ENCODE measurements at regions not wholly inside any gene's neighbourhood (a gene's known extent, or its start where the extent isn't known, plus 50 kb on each side); places are given as distances from the start of the nearest gene placed in this dataset.

- no peak overlapping the region for H3K27ac Mint-ChIP-seq (ENCODE audit: unreplicated experiment)
- no peak for TF ChIP-seq CTCF (conservative IDR thresholded peaks at IDR 0.05)
- H3K4me3 Mint-ChIP-seq = no peak overlapping the region
- no peaks in the 10 kb centered on the region for H3K27me3 Mint-ChIP-seq (ENCODE audit: low read depth)
- no peaks in the 10 kb centered on the region for H3K4me1 Mint-ChIP-seq
- no peaks in the 10 kb centered on the region for H3K9me3 Mint-ChIP-seq
- DNase-seq (ENCODE audit: low read depth, low spot score) = no peak
- no peaks in the 10 kb centered on the region for H3K36me3 Mint-ChIP-seq (ENCODE audit: low read depth)
Measured at GRCh38 chr4:18803781-18804180, 782.2 kb upstream of the LCORL start.

- Mint-ChIP-seq H3K36me3 (ENCODE audit: low read depth) (no peaks in the 10 kb centered on the region), H3K4me3 (no peak overlapping the region), H3K27me3 (ENCODE audit: low read depth) (no peaks in the 10 kb centered on the region), H3K27ac (ENCODE audit: unreplicated experiment) (no peak overlapping the region), H3K9me3 (no peaks in the 10 kb centered on the region), H3K4me1 (no peaks in the 10 kb centered on the region)
- no peak for DNase-seq (ENCODE audit: low read depth, low spot score)
- TF ChIP-seq CTCF (conservative IDR thresholded peaks at IDR 0.05) = no peak
Measured at GRCh38 chr4:18798123-18798522, 776.6 kb upstream of the LCORL start.

GRCh38 chr4:18795794-18796193, 774.2 kb upstream of the LCORL start:
- no peak for TF ChIP-seq CTCF (conservative IDR thresholded peaks at IDR 0.05)
- Mint-ChIP-seq H3K27me3 (ENCODE audit: low read depth) (no peaks in the 10 kb centered on the region), H3K4me3 (no peak overlapping the region), H3K36me3 (ENCODE audit: low read depth) (no peaks in the 10 kb centered on the region), H3K27ac (ENCODE audit: unreplicated experiment) (no peak overlapping the region), H3K9me3 (no peaks in the 10 kb centered on the region), H3K4me1 (no peaks in the 10 kb centered on the region)
- DNase-seq (ENCODE audit: low read depth, low spot score) = no peak

GRCh38 chr4:18777190-18777930, 755.8 kb upstream of the LCORL start:
- H3K27ac Mint-ChIP-seq (ENCODE audit: unreplicated experiment) = no peak overlapping the region
- DNase-seq (ENCODE audit: low read depth, low spot score) = no peak
- H3K4me3 Mint-ChIP-seq = no peak overlapping the region
- no peaks in the 10 kb centered on the region for H3K27me3 Mint-ChIP-seq (ENCODE audit: low read depth)
- peaks cover 19% of the 10 kb centered on the region for H3K9me3 Mint-ChIP-seq
- no peaks in the 10 kb centered on the region for H3K36me3 Mint-ChIP-seq (ENCODE audit: low read depth)
- TF ChIP-seq CTCF (conservative IDR thresholded peaks at IDR 0.05) = no peak
- no peaks in the 10 kb centered on the region for H3K4me1 Mint-ChIP-seq

- Mint-ChIP-seq H3K36me3 (ENCODE audit: low read depth) (no peaks in the 10 kb centered on the region), H3K9me3 (peaks cover 5% of the 10 kb centered on the region), H3K27ac (ENCODE audit: unreplicated experiment) (no peak overlapping the region), H3K4me3 (no peak overlapping the region), H3K4me1 (no peaks in the 10 kb centered on the region), H3K27me3 (ENCODE audit: low read depth) (no peaks in the 10 kb centered on the region)
- no peak for TF ChIP-seq CTCF (conservative IDR thresholded peaks at IDR 0.05)
- no peak for DNase-seq (ENCODE audit: low read depth, low spot score)
Measured at GRCh38 chr4:18767921-18768320, 746.4 kb upstream of the LCORL start.
